ENCODE measurements at regions not wholly inside any gene's neighbourhood (a gene's known extent, or its start where the extent isn't known, plus 50 kb on each side); places are given as distances from the start of the nearest gene placed in this dataset.

GRCh38 chr9:13942201-13942600 is 371.7 kb downstream of the NFIB start:
- TF ChIP-seq CTCF (IDR thresholded peaks at IDR 0.05): no peak
- no peak for TF ChIP-seq POLR2AphosphoS5 (IDR thresholded peaks at IDR 0.05; ENCODE audit: low read depth, low read length)
